ENCODE measurements at regions not wholly inside any gene's neighbourhood (a gene's known extent, or its start where the extent isn't known, plus 50 kb on each side); places are given as distances from the start of the nearest gene placed in this dataset.
"Not testable (repeated sequence)": the region's sequence is repeated elsewhere in the genome, so short reads cannot be mapped to it uniquely, and the experiment has no call there.

DNA sequence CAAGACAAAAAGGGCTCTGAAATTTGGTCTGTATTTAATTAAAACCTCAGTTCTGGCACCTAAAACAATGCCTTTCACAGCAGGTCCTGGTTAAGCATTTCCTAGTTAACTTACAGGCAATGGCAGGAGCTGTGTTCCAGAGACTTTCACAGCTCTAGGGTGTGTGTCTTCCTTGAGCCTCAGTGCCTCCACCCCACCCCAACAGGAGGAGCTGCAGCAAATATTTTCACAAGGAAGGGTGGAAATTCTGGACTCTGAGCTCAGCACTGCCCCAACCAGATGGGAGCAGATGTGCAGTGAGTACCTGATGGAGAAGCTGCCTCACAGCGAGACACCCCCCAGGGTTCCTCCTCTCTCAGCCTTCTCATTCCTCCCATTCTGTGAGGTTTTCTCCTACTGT is 106.3 kb upstream of the SPATA12 start:
- Histone ChIP-seq H3K9me3 (replicated peaks in 1 of 3) (no peaks in the 10 kb centered on the region), H3K4me3 (no peak overlapping the region), H3K27me3 (no peaks in the 10 kb centered on the region), H3K27ac (no peak overlapping the region), H3K36me3 (replicated peaks in 1 of 2) (no peaks in the 10 kb centered on the region), H3K4me1 (replicated peaks in 1 of 2) (peaks cover 0 to 5% of the 10 kb centered on the region in 2 donors)
- intact Hi-C loops (cut with DNase I) = no loop called here
- WGBS, 4 donors = 89 to 100% (median 98%) methylated on average over 1 of the region's 1 CpG
- no peak for DNase-seq
- TF ChIP-seq POLR2A (IDR thresholded peaks at IDR 0.05) = no peak
- TF ChIP-seq, protein P1, sequence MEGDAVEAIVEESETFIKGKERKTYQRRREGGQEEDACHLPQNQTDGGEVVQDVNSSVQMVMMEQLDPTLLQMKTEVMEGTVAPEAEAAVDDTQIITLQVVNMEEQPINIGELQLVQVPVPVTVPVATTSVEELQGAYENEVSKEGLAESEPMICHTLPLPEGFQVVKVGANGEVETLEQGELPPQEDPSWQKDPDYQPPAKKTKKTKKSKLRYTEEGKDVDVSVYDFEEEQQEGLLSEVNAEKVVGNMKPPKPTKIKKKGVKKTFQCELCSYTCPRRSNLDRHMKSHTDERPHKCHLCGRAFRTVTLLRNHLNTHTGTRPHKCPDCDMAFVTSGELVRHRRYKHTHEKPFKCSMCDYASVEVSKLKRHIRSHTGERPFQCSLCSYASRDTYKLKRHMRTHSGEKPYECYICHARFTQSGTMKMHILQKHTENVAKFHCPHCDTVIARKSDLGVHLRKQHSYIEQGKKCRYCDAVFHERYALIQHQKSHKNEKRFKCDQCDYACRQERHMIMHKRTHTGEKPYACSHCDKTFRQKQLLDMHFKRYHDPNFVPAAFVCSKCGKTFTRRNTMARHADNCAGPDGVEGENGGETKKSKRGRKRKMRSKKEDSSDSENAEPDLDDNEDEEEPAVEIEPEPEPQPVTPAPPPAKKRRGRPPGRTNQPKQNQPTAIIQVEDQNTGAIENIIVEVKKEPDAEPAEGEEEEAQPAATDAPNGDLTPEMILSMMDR (IDR thresholded peaks at IDR 0.05) = no peak

DNA sequence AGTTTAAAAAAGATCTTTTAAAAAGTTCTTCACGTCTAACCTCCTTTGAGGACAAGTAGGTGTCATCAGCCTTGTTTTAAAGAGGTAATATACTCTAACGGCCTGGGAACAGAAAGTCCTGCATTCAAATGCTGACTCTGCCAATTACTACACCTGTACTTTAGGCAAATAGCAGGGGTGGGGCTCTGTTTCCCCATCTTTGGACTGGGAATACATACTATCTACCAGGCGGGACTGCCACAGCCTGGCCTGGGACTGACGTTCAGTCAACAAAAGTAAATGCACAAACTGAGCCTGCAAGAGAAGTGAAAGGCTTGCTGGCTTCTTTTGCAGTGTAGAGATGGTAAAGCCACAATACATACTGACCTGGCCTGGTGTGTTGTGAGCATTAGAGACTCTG is 107.6 kb upstream of the SPATA12 start:
- Histone ChIP-seq H3K36me3 (replicated peaks in 1 of 2) (no peaks in the 10 kb centered on the region), H3K27me3 (no peaks in the 10 kb centered on the region), H3K9me3 (replicated peaks in 1 of 3) (no peaks in the 10 kb centered on the region), H3K27ac (no peak overlapping the region), H3K4me3 (no peak overlapping the region), H3K4me1 (replicated peaks in 1 of 2) (peaks cover 0 to 5% of the 10 kb centered on the region in 2 donors)
- intact Hi-C loops (cut with DNase I) = no loop called here
- 87 to 91% (median 89%) methylated on average over 4 of the region's 4 CpGs for WGBS, 4 donors
- TF ChIP-seq, protein P1 (IDR thresholded peaks at IDR 0.05) = no peak
- no peak for TF ChIP-seq POLR2A (IDR thresholded peaks at IDR 0.05)
- DNase-seq = no peak

DNA sequence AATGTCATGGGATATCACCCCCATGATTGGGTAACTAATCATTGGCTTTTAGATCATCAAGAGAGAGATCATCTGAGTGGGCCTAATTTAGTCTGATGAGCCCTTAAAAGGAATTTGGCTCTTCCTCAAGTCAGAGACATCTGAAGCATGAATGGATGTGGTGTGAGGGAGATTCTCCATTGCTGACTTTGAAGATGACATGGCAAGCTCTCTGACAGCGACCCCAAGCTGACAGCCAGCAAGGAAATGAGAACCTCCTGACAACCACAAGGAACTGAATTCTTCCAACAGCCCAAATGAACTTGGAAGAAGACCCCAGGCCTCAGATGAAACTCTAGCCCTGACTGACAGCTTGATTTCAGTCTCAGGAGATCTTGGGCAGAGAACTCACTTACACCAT is 108.4 kb upstream of the SPATA12 start:
- Histone ChIP-seq H3K36me3 (replicated peaks in 1 of 2) (no peaks in the 10 kb centered on the region), H3K27ac (no peak overlapping the region), H3K4me3 (no peak overlapping the region), H3K27me3 (no peaks in the 10 kb centered on the region), H3K9me3 (replicated peaks in 1 of 3) (no peaks in the 10 kb centered on the region), H3K4me1 (replicated peaks in 1 of 2) (peaks cover 0 to 5% of the 10 kb centered on the region in 2 donors)
- no peak for TF ChIP-seq POLR2A (IDR thresholded peaks at IDR 0.05)
- TF ChIP-seq, protein P1 (IDR thresholded peaks at IDR 0.05) = no peak
- intact Hi-C loops (cut with DNase I) = no loop called here
- 81 to 100% (median 93%) methylated on average over 1 of the region's 1 CpG for WGBS, 4 donors
- DNase-seq = no peak

DNA sequence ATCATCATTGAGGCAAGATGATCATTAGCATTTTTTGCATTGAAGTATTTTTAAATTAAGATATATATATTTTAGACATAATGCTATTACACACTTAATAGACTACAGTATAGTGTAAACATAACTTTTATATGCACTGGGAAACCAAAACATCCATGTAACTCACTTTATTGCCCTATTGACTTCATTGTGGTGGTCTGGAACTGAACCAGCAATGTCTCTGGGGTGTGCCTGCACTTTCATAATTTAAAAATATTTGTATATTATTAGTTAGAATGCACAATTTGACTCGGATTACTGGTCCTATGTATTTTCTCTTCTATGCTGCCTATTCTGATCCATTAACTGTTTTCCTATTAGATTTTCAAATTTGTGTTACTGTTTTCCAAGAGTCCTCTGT is 109.1 kb upstream of the SPATA12 start:
- no peak for DNase-seq
- intact Hi-C loops (cut with DNase I) = no loop called here
- 59 to 77% (median 66%) methylated on average over 1 of the region's 1 CpG for WGBS, 4 donors
- no peaks in the 10 kb centered on the region for H3K36me3 ChIP-seq (replicated peaks in 1 of 2)
- peaks cover 0 to 5% of the 10 kb centered on the region in 2 donors for H3K4me1 ChIP-seq (replicated peaks in 1 of 2)
- H3K9me3 ChIP-seq (replicated peaks in 1 of 3) = no peaks in the 10 kb centered on the region
- no peak for TF ChIP-seq POLR2A (IDR thresholded peaks at IDR 0.05)
- TF ChIP-seq, protein P1 (IDR thresholded peaks at IDR 0.05) = no peak
- H3K27me3 ChIP-seq = no peaks in the 10 kb centered on the region
- H3K4me3 ChIP-seq = no peak overlapping the region
- no peak overlapping the region for H3K27ac ChIP-seq

DNA sequence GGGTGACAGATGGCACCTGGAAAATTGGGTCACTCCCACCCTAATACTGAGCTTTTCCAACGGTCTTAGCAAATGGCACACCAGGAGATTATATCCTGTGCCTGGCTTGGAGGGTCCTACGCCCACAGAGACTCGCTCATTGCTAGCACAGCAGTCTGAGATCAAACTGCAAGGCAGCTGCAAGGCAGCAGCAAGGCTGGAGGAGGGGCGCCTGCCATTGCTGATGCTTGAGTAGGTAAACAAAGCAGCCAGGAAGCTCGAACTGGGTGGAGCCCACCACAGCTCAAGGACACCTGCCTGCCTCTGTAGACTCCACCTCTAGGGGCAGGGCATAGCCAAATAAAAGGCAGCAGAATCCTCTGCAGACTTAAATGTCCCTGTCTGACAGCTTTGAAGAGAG is 115.1 kb upstream of the SPATA12 start:
- H3K36me3 ChIP-seq (replicated peaks in 1 of 2); intact Hi-C loops (cut with DNase I); H3K27ac ChIP-seq; H3K27me3 ChIP-seq; H3K4me1 ChIP-seq (replicated peaks in 1 of 2); H3K4me3 ChIP-seq; DNase-seq; H3K9me3 ChIP-seq (replicated peaks in 1 of 3): not testable (repeated sequence)
- WGBS, 4 donors = 72 to 100% (median 94%) methylated on average over 3 to 5 of the region's 5 CpGs

All from adrenal gland (tissue), 9 donors.